K562 (cell line): ENCODE measurements at regions not wholly inside any gene's neighbourhood (a gene's known extent, or its start where the extent isn't known, plus 50 kb on each side); places are given as distances from the start of the nearest gene placed in this dataset.

Source experiments
- ARID1B ChIP-seq: fragments of 450-650 bp; IDR thresholded peaks from 2 replicates; pipeline ENCODE4 v1.6.1; 2016; ENCODE audit warnings: antibody characterized with exemption, mild to moderate bottlenecking, inconsistent platforms
- ATF7 ChIP-seq: fragments of 450-650 bp; IDR thresholded peaks from 2 replicates; pipeline ENCODE4 v1.7.1; 2014; ENCODE audit warnings: mild to moderate bottlenecking, moderate library complexity
- BACH1 ChIP-seq: fragments of 200-800 bp; sonication (Bioruptor generic); IDR thresholded peaks from 2 replicates; pipeline ENCODE4 v1.6.1; 2016; ENCODE audit warnings: missing genetic modification characterization, missing compliant biosample characterization
- CREM ChIP-seq: IDR thresholded peaks from 2 replicates; pipeline ENCODE4 v1.6.1; 2014; ENCODE audit warnings: antibody characterized with exemption, low read depth
- DNMT1 ChIP-seq: fragments of 450-650 bp; IDR thresholded peaks from 2 replicates; pipeline ENCODE4 v1.6.1; 2016; ENCODE audit warnings: antibody characterized with exemption, mild to moderate bottlenecking
- DPF2 ChIP-seq: fragments of 450-650 bp; IDR thresholded peaks from 2 replicates; pipeline ENCODE4 v1.6.1; 2016
- FOS ChIP-seq: IDR thresholded peaks from 3 replicates; pipeline ENCODE4 v1.6.1; 2011; ENCODE audit not compliant: insufficient read length; ENCODE audit errors: extremely low read depth
- GATAD2B ChIP-seq: fragments of 450-650 bp; IDR thresholded peaks from 2 replicates; pipeline ENCODE4 v1.6.1; 2017; ENCODE audit warnings: mild to moderate bottlenecking, borderline replicate concordance
- KDM1A ChIP-seq, 2 experiments: fragments of 450-650 bp; IDR thresholded peaks; 2 replicates each; pipeline ENCODE4 v1.6.1; 2016; ENCODE audit warnings: mild to moderate bottlenecking in 2 of 2
- NCOR1 ChIP-seq: fragments of 450-650 bp; IDR thresholded peaks from 2 replicates; pipeline ENCODE4 v1.6.1; 2016; ENCODE audit warnings: mild to moderate bottlenecking, moderate library complexity
- RCOR1 ChIP-seq, 2 experiments: IDR thresholded peaks; 2 replicates each; pipeline ENCODE4 v1.6.1; 2012; ENCODE audit warnings: low read depth in 2 of 2, low read length in 2 of 2, borderline replicate concordance in 1 of 2, improper control_type of control experiment in 1 of 2
- TCF3 ChIP-seq: sonication (generic); formaldehyde crosslinking; IDR thresholded peaks from 2 replicates; pipeline ENCODE4 v1.4.0; 2020; ENCODE audit warnings: mild to moderate bottlenecking, missing genetic modification reagents
- ZFP30 ChIP-seq: fragments of 250-450 bp; sonication (Bioruptor Pico); IDR thresholded peaks from 2 replicates; pipeline ENCODE4 v1.8.0; 2022; ENCODE audit warnings: moderate library complexity, mild to moderate bottlenecking, inconsistent platforms, borderline replicate concordance
- ZNF197 ChIP-seq: fragments of 200-800 bp; sonication (Bioruptor generic); IDR thresholded peaks from 2 replicates; pipeline ENCODE4 v1.6.1; 2016; ENCODE audit warnings: low read depth, missing genetic modification characterization, missing compliant biosample characterization
- TF ChIP-seq, protein P1 (sequence below): sonication (generic); formaldehyde crosslinking; IDR thresholded peaks from 2 replicates; pipeline ENCODE4 v1.8.1; 2023; ENCODE audit warnings: mild to moderate bottlenecking, missing genetic modification reagents
- TF ChIP-seq, protein P2 (sequence below): fragments of 450-650 bp; IDR thresholded peaks from 2 replicates; pipeline ENCODE4 v1.6.1; 2017; ENCODE audit warnings: antibody characterized with exemption, mild to moderate bottlenecking

DNA sequence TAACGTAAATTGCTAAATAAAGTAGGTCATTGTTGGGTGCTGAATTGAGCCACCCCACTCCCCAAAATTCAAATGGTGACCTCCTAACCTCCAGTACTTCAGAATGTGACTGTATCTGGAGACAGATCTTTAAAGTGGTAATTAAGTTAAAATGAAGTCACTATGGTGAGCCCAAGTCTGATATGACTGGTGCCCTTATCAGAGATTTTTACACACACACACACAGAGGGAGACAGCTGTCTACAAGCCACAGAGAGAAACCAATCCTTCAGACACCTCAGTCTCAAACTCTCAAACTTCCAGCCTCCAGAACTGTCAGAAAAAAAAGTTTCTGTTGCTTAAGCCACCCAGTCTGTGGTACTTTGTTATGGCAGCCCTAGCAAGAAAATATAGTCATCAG is 879.2 kb upstream of the INTU start (continued):
- TF ChIP-seq CREM: 0 out of 2 replicates have a peak, but pooled peaks have one; percentile 10
- no peak for TF ChIP-seq DNMT1
- no peak for TF ChIP-seq ZFP30
- 0 out of 4 replicates have a peak, but pooled peaks of 1 of the 2 experiments have one; percentile 7 for TF ChIP-seq KDM1A (IDR thresholded peaks at IDR 0.05)
- TF ChIP-seq, protein P1, sequence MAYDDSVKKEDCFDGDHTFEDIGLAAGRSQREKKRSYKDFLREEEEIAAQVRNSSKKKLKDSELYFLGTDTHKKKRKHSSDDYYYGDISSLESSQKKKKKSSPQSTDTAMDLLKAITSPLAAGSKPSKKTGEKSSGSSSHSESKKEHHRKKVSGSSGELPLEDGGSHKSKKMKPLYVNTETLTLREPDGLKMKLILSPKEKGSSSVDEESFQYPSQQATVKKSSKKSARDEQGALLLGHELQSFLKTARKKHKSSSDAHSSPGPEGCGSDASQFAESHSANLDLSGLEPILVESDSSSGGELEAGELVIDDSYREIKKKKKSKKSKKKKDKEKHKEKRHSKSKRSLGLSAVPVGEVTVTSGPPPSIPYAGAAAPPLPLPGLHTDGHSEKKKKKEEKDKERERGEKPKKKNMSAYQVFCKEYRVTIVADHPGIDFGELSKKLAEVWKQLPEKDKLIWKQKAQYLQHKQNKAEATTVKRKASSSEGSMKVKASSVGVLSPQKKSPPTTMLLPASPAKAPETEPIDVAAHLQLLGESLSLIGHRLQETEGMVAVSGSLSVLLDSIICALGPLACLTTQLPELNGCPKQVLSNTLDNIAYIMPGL: no peak
- 0 out of 2 replicates have a peak, but pooled peaks have one; percentile 26 for TF ChIP-seq ATF7
- 0 out of 2 replicates have a peak, but pooled peaks have one; percentile 11 for TF ChIP-seq TCF3 (CRISPR knock-in tag)
- no peak for TF ChIP-seq GATAD2B
- TF ChIP-seq DPF2: peak; percentile 64; the same call in 1 of the 2 replicates
- TF ChIP-seq NCOR1: peak; percentile 38; the same call in 1 of the 2 replicates
- no peak for TF ChIP-seq FOS
- no peak for TF ChIP-seq ZNF197 (CRISPR knock-in tag)
- TF ChIP-seq, protein P2, sequence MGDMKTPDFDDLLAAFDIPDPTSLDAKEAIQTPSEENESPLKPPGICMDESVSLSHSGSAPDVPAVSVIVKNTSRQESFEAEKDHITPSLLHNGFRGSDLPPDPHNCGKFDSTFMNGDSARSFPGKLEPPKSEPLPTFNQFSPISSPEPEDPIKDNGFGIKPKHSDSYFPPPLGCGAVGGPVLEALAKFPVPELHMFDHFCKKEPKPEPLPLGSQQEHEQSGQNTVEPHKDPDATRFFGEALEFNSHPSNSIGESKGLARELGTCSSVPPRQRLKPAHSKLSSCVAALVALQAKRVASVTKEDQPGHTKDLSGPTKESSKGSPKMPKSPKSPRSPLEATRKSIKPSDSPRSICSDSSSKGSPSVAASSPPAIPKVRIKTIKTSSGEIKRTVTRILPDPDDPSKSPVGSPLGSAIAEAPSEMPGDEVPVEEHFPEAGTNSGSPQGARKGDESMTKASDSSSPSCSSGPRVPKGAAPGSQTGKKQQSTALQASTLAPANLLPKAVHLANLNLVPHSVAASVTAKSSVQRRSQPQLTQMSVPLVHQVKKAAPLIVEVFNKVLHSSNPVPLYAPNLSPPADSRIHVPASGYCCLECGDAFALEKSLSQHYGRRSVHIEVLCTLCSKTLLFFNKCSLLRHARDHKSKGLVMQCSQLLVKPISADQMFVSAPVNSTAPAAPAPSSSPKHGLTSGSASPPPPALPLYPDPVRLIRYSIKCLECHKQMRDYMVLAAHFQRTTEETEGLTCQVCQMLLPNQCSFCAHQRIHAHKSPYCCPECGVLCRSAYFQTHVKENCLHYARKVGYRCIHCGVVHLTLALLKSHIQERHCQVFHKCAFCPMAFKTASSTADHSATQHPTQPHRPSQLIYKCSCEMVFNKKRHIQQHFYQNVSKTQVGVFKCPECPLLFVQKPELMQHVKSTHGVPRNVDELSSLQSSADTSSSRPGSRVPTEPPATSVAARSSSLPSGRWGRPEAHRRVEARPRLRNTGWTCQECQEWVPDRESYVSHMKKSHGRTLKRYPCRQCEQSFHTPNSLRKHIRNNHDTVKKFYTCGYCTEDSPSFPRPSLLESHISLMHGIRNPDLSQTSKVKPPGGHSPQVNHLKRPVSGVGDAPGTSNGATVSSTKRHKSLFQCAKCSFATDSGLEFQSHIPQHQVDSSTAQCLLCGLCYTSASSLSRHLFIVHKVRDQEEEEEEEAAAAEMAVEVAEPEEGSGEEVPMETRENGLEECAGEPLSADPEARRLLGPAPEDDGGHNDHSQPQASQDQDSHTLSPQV: peak; percentile 57; the same call in 1 of the 2 replicates
- peak; percentile 69 for TF ChIP-seq ARID1B
- peak in 1 of 2 experiments; percentile 66; a peak in 1 of 4 replicates for TF ChIP-seq RCOR1 (IDR thresholded peaks at IDR 0.05; ENCODE audit: borderline replicate concordance in 1 of 2, low read depth in 2 of 2, low read length in 2 of 2)
- no peak for TF ChIP-seq BACH1
